GM12892 (cell line): ENCODE measurements at regions not wholly inside any gene's neighbourhood (a gene's known extent, or its start where the extent isn't known, plus 50 kb on each side); places are given as distances from the start of the nearest gene placed in this dataset.

Source experiments
- POLR2A ChIP-seq: IDR thresholded peaks from 2 replicates; pipeline ENCODE4 v1.6.1; 2011; ENCODE audit warnings: low read depth, low read length, control low read depth
- POLR2AphosphoS5 ChIP-seq: IDR thresholded peaks from 2 replicates; pipeline ENCODE4 v1.6.1; 2011; ENCODE audit warnings: low read depth, low read length, control low read depth
- TAF1 ChIP-seq: IDR thresholded peaks from 2 replicates; pipeline ENCODE4 v1.6.1; 2011; ENCODE audit warnings: low read depth, mild to moderate bottlenecking, control low read depth, low read length, borderline replicate concordance

- TF ChIP-seq POLR2AphosphoS5 (no peak), POLR2A (no peak), TAF1 (no peak)
Observed at GRCh38 chr20:22470620-22471026, 113.7 kb downstream of the FOXA2 start.
